RKO (cell line): ENCODE measurements at regions not wholly inside any gene's neighbourhood (a gene's known extent, or its start where the extent isn't known, plus 50 kb on each side); places are given as distances from the start of the nearest gene placed in this dataset.
A peak's percentile ranks its signal among the peaks of the same experiment; 100 is the strongest.
"Not testable (repeated sequence)": the region's sequence is repeated elsewhere in the genome, so short reads cannot be mapped to it uniquely, and the experiment has no call there.

Experiments used
- DNase-seq: peaks from one replicate; pipeline ENCODE4 v3.0.0-alpha.2; 2016; ENCODE audit warnings: low spot score

DNA sequence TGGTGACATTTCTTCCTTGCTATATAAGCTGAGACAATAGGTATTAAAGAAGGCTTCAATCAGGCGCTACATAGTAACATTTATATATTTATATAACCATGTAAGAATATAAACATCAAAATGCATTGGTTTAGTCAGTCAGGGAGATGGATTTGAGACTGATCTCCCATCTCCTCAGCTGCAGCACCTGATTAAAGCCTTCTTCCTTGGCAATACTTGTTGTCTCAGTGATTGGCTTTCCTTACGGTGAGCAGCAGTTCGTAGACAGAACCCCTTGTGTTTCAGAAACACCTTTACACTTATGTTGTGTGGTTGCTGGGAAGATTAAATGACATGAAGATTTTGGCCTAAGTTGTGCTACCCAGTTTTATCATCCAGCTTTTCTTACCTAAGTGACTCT lies 323.3 kb upstream of the DUSP10 start:
- no peak for DNase-seq

GRCh38 chr1:222064388-222065211 lies 322.7 kb upstream of the DUSP10 start:
- peak; percentile 12 for DNase-seq

- DNase-seq: no peak
Observed at GRCh38 chr1:222062640-222063039, 320.8 kb upstream of the DUSP10 start.

DNA sequence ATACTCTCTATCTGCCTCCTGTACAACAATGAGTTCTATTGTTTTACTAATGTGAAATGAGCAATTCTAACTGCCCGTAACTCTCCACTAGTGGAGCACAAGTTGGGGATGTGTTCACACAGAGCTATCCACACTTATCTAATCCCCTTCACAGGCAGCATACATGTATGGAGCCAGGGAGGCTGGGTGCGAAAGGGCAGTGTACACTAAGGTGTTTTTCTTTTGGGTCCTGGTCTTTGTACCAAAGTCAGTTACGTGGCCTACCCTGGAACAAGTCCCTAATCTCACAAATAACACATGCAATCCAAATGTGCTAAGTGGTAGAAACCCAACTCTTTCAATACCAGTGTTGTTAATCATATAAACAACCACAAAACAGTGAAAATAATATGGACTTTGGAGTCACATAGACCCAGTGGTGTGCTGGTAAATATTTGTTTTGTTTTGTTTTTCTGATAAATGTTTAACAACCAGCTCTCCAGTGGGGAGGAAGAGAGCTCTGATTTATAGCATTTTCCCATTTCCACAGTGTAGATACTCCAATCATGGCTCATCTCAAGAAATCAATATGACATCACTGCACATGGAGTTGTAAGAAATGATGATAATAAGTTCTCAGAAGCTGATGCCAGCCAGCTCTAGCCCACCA lies 319.9 kb upstream of the DUSP10 start:
- no peak for DNase-seq

DNA sequence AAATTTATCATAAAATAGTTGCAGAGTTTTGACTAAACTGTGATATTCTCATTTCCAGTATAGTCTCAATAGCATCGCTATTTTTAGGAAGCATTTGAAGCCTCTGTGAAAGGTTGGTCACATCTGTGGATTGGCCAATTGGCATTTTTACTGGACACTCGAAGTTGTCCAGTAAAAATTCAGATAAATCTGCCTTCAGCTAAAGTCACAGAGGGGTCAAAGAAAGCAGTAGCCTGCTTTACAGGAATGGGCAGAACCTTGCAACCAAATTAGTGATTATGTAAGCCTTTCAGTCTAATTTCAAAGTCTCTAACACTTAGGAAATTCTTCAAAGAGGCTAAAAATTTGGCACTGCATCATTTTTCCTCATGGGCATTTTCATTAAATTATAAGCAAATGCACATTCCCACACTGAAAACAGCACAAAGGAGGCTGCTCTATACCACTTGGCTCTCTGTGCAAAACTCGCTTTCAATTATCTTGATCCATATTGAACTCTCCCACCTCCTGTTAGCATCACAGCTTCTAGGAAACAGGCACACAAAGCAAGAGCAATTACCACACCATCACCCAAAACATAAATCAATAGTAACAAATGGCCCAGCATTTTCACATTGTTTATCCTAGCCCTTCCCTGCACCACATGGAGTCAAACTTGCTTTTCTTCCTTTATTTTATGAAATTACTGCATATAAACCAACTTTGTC lies 318.5 kb upstream of the DUSP10 start:
- DNase-seq: no peak

- no peak for DNase-seq
Observed at GRCh38 chr1:222058249-222058648, 316.4 kb upstream of the DUSP10 start.

GRCh38 chr1:222057162-222057561 lies 315.3 kb upstream of the DUSP10 start:
- no peak for DNase-seq

GRCh38 chr1:222054416-222054815 lies 312.5 kb upstream of the DUSP10 start:
- no peak for DNase-seq

DNA sequence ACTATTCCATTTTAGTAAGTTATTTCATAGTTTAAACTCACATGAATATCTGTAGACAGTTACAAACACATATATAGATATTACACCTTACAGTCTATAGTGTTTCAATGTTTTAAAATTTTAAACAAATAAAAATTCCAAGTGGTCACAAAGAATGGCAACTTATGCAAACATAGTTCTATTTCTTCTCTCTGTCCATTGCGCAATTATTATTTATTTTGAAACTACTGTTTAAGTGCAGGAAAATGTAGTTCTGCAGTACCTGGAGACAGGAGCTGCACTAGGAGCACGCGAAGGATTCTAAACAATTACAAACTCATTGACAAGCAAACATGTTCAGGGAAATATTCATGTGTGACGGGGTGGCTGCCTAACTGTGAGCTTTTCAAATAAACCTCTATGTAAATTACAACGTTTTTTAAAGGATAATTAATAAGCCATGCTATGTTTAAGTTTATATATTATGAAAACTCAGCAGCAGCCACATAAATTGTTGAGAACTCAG lies 312.0 kb upstream of the DUSP10 start:
- no peak for DNase-seq

DNA sequence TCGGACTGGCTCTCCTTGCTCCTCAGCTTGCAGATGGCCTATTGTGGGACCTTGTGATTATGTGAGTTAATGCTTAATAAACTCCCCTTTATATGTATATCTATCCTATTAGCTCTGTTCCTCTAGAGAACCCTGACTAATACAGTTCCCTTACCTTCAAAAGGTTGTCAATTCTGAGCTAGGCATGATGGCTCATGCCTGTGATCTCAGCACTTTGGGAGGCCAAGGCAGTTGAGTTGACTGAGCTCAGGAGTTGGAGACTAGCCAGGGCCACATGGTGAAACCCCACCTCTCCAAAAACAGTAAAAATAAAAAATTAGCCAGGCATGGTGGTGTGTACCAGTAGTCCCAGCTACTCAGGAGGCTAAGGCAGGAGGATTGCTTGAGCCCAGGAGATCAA lies 309.4 kb upstream of the DUSP10 start:
- DNase-seq: not testable (repeated sequence)

DNA sequence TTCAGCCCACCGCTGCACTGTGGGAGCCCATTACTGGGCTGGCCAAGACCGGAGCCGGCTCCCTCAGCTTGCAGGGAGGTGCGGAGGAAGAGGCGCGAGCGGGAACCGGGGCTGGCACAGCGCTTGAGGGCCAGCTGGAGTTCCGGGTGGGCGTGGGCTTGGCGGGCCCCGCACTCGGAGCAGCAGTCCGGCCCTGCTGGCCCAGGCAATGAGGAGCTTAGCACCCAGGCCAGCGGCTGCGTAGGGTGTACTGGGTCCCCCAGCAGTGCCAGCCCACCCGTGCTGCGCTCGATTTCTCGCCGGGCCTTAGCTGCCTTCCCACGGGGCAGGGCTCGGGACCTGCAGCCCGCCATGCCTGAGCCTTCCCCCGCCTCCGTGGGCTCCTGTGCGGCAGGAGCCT lies 307.8 kb upstream of the DUSP10 start:
- not testable (repeated sequence) for DNase-seq

DNA sequence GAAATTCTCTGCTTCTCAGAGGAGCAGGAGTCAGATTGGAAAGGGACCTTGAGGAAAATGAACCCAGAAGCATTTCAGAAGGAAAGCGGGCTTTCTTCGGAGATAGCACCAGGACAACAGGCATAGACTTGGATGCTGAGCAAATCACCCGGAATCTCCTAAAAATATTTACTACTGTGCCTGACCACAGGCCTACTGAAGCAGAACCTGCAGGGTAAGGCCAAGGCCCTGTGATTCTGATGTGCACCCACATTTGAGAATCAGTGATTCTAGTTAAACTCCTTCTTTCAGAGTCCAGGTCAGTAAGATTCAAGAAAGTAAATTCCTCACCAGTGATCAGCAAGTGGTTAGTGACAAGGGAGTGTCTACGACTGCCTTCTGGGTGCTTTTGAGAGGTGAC lies 307.3 kb upstream of the DUSP10 start:
- no peak for DNase-seq

- DNase-seq: peak; percentile 1
Observed at GRCh38 chr1:222048094-222048595, 306.3 kb upstream of the DUSP10 start.

DNA sequence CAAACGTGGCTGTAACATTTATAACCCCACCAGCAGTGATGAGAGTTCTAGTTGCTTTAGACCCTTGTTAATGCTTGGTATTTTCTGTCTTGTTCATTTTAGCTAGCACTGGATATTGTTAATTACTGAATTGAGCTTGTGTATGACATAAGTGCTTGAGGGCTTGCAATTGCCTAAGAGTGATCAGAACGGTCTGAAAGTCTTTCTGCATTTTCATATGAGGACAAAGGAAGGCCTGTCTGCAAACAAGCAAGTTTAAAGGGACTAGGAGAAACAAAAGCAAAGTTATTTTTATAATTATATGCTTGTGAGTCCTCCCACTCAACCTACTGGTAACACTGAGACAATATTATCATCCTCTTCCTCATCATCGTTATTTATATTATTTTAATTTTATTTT lies 305.5 kb upstream of the DUSP10 start:
- no peak for DNase-seq

DNA sequence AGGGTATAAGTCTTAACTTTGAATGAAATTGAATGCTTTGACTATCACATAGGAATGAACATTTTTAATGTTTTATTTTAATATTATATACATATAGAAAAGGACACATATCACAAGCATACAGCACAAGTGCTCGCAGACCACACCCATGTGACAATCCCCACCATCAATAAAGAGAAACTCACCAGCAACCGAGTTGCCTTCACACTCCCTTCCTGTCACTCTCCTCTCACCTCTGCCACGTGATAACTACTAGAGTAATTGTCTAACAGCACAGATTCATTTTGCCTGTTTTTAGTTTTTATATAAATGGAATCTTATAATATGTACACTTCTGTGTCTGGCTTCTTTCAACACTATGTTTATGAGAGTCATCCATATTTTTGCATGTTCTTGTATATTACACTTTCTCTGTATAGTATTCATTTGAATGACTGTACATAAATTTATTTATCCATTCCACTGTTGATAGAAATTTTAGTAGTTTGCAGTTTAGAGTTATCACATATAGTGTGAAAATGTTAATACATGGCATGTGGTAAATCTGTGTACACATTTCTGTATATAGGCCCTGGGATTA lies 304.9 kb upstream of the DUSP10 start:
- DNase-seq: no peak

DNA sequence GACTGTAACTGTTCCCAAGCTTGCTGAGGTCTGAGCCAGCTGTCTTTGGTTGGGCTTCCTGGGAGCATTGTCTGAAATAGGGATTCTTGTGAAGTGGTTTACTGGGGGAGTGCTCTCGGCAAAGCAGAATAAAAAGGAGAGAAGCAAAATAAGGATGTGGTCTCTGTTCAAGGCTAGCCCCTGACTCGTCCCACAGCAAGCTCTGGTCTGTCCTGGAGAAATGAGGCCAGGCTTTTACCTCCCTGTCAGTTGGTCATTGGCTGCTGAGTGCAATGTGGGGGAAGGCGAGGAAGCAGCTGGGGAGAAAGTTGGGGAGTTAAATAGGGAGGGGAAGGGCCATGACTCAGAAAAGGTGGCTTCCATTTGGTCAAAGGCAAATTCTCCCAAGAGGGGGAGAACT lies 303.9 kb upstream of the DUSP10 start:
- no peak for DNase-seq

- no peak for DNase-seq
Observed at GRCh38 chr1:222045236-222045635, 303.3 kb upstream of the DUSP10 start.

GRCh38 chr1:222043444-222044292 lies 301.8 kb upstream of the DUSP10 start:
- no peak for DNase-seq

- no peak for DNase-seq
Observed at GRCh38 chr1:222042120-222042519, 300.2 kb upstream of the DUSP10 start.

- DNase-seq: no peak
Observed at GRCh38 chr1:222040955-222041354, 299.1 kb upstream of the DUSP10 start.

DNA sequence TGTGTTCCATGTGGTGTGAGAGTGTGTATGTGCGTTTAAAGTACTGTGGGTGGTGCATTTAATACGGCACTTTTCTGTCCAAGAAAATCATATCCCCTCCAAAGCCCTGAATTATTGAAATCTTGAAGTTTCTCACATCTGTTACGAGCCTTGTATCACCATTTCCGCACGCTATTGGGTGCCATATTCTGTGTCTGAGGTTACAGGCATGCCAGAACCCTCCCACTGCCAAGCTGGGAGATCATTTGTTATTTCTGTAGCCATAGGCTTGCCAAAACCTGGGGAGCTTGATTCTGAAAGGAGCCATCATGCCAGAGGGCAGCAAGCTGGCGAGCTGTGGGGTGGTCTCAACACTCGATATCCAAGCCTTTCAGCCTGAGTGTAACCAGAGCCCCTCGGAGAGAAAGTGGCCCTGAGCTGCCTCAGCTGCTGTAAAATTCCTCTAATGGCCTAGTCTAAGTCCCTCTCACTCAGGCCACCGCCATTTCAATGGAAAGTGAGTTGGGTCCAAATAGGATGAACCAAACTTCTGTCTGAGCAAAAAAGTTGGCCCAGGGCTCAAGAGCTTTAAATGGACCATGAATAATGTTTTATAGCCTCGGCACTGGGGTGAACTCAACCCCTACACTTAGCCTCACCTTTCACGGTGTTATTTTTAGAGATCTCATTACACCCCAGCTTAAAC lies 298.4 kb upstream of the DUSP10 start:
- no peak for DNase-seq
